ENCODE measurements at regions not wholly inside any gene's neighbourhood (a gene's known extent, or its start where the extent isn't known, plus 50 kb on each side); places are given as distances from the start of the nearest gene placed in this dataset.

DNA sequence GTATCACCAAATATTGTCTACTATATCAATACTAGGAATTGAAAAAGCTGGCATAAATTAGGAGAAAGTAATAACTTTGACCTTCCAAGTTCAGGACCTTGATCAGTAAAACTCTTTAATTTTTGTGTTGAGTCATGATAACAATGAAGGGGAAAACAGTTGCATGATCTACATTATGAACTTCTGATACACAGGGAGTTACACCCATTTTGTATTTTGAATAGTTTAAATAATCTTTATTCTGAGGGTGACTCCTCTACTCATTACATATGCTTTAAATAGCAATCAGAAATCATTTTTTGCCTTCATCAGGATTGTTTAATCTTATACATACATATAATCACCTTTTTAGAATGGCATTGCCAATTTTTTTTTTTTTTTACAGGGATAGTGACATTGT, 492.5 kb downstream of the NAV3 start:
- Mint-ChIP-seq H3K4me3 (no peak overlapping the region), H3K9me3 (peaks cover 4% of the 10 kb centered on the region), H3K27ac (no peak overlapping the region), H3K27me3 (no peaks in the 10 kb centered on the region), H3K4me1 (ENCODE audit: unreplicated experiment) (no peaks in the 10 kb centered on the region), H3K36me3 (peaks cover 3% of the 10 kb centered on the region)
- TF ChIP-seq, protein P1, sequence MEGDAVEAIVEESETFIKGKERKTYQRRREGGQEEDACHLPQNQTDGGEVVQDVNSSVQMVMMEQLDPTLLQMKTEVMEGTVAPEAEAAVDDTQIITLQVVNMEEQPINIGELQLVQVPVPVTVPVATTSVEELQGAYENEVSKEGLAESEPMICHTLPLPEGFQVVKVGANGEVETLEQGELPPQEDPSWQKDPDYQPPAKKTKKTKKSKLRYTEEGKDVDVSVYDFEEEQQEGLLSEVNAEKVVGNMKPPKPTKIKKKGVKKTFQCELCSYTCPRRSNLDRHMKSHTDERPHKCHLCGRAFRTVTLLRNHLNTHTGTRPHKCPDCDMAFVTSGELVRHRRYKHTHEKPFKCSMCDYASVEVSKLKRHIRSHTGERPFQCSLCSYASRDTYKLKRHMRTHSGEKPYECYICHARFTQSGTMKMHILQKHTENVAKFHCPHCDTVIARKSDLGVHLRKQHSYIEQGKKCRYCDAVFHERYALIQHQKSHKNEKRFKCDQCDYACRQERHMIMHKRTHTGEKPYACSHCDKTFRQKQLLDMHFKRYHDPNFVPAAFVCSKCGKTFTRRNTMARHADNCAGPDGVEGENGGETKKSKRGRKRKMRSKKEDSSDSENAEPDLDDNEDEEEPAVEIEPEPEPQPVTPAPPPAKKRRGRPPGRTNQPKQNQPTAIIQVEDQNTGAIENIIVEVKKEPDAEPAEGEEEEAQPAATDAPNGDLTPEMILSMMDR (conservative IDR thresholded peaks at IDR 0.05) = no peak
- no peak for DNase-seq (ENCODE audit: extremely low spot score, unreplicated experiment)

DNA sequence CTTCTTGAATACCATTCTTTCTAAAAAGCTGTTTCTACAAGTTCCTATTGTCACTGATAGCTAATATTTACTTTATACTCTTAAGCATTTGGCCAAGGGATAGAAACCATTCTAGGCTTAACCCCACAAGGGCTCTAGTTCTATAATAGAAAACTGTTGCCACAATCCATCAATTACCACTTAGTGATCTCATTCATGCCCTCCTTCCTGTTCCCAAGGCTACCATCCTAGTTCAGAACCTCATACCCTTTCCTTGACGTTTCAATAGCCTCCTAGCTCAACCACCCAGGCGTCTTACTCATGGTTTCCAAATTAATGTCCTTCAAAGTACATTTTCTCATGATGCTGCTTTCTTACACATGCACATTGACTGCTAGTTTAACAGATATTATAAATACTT, 493.5 kb downstream of the NAV3 start:
- Mint-ChIP-seq H3K36me3 (peaks cover 3% of the 10 kb centered on the region), H3K9me3 (peaks cover 4% of the 10 kb centered on the region), H3K27ac (no peak overlapping the region), H3K4me3 (no peak overlapping the region), H3K4me1 (ENCODE audit: unreplicated experiment) (no peaks in the 10 kb centered on the region), H3K27me3 (no peaks in the 10 kb centered on the region)
- no peak for DNase-seq (ENCODE audit: extremely low spot score, unreplicated experiment)
- TF ChIP-seq, protein P1 (conservative IDR thresholded peaks at IDR 0.05) = no peak

DNA sequence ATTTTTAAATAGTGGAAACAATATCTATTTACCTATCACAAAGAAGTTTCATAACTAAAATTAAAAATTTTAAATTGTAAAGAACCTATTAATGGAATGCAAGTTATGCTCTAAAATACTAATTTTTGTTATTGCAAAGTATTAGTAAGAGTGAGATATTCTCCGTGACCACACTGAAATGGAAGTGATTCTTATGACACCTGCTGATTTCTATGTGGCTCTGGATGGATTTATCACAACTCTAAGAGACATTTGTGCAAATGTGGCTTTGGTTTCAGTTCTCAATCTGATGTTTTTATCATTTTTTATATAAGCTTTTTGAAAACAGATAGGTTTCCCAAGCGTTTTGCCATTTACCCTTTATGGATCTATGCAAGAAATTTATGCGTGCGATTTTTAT, 497.8 kb downstream of the NAV3 start:
- Mint-ChIP-seq H3K36me3 (no peaks in the 10 kb centered on the region), H3K4me3 (no peak overlapping the region), H3K27ac (no peak overlapping the region)

DNA sequence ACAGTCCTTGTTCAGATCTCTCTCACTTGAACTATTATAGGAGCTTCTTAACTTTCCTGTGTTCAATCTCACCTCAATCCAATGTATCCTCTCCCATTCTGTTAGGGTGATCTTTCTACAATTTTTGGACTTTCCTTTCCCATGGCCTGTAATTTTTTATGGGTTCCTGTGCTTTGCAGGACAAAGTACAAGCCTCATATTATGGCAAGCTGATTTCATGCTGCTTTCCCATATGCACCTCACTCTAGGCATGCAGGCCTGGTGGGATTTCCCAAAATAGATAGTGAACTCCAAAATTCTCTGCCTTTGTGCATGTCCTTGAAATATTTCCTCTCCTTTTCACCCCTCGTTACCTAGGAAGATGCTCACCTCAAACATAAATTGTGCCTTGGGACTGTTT, 499.4 kb downstream of the NAV3 start:
- H3K9me3 Mint-ChIP-seq = no peaks in the 10 kb centered on the region
- no peaks in the 10 kb centered on the region for H3K27me3 Mint-ChIP-seq
- no peak overlapping the region for H3K4me3 Mint-ChIP-seq
- TF ChIP-seq, protein P1 (conservative IDR thresholded peaks at IDR 0.05) = no peak
- H3K36me3 Mint-ChIP-seq = no peaks in the 10 kb centered on the region
- no peak overlapping the region for H3K27ac Mint-ChIP-seq
- no peak for DNase-seq (ENCODE audit: extremely low spot score, unreplicated experiment)
- H3K4me1 Mint-ChIP-seq (ENCODE audit: unreplicated experiment) = no peaks in the 10 kb centered on the region

More for the DNA sequence above, 497.8 kb downstream of the NAV3 start:
- no peak for DNase-seq (ENCODE audit: extremely low spot score, unreplicated experiment)
- H3K9me3 Mint-ChIP-seq = no peaks in the 10 kb centered on the region
- TF ChIP-seq, protein P1 (conservative IDR thresholded peaks at IDR 0.05) = no peak
- no peaks in the 10 kb centered on the region for H3K27me3 Mint-ChIP-seq
- H3K4me1 Mint-ChIP-seq (ENCODE audit: unreplicated experiment) = no peaks in the 10 kb centered on the region

DNA sequence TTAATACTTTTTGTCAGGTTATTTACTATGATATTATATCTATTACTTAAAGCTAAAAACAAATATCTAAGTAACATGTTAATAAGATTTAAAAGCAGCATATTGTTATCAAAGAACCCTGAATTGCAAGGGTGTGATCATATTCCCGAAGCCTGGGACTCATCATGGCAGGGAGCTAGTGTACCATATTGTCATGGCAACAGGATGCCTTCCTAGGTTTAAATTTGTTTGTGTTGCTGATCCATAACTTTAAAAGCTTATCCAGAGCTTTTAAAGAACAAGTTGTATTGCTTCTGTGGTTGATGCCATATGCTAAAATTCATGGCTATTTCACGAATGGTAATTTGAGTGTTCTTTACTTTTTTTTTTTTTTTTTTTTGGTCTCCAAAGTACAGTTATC, 500.5 kb downstream of the NAV3 start:
- no peak for DNase-seq (ENCODE audit: extremely low spot score, unreplicated experiment)
- Mint-ChIP-seq H3K27ac (no peak overlapping the region), H3K4me1 (ENCODE audit: unreplicated experiment) (no peaks in the 10 kb centered on the region)

More for the DNA sequence above, 500.5 kb downstream of the NAV3 start:
- Mint-ChIP-seq H3K9me3 (no peaks in the 10 kb centered on the region), H3K27me3 (no peaks in the 10 kb centered on the region), H3K4me3 (no peak overlapping the region), H3K36me3 (no peaks in the 10 kb centered on the region)
- TF ChIP-seq, protein P1 (conservative IDR thresholded peaks at IDR 0.05) = no peak

Measured in type B pancreatic cell (in vitro differentiated cells).